ENCODE measurements at regions not wholly inside any gene's neighbourhood (a gene's known extent, or its start where the extent isn't known, plus 50 kb on each side); places are given as distances from the start of the nearest gene placed in this dataset.

DNA sequence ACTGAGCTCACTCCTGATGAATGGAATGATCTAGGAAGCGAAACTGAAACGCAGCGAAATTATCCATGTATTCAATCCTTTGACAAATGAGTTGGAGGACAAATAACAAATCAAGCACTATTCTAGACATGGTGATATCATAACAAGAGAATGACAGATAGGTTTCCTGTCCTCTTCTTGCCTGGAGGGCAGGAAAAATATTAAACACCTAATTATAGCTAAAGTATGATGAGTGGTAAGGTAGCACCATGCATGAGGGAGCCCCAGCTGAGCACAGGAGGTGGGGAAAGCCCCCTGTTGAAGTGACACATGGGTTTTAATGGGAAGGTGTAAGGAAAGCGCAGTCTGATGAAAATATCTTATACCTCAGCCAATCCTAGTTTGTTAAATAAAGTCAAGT is 225.2 kb downstream of the NPR3 start:
- TF ChIP-seq, protein P1, sequence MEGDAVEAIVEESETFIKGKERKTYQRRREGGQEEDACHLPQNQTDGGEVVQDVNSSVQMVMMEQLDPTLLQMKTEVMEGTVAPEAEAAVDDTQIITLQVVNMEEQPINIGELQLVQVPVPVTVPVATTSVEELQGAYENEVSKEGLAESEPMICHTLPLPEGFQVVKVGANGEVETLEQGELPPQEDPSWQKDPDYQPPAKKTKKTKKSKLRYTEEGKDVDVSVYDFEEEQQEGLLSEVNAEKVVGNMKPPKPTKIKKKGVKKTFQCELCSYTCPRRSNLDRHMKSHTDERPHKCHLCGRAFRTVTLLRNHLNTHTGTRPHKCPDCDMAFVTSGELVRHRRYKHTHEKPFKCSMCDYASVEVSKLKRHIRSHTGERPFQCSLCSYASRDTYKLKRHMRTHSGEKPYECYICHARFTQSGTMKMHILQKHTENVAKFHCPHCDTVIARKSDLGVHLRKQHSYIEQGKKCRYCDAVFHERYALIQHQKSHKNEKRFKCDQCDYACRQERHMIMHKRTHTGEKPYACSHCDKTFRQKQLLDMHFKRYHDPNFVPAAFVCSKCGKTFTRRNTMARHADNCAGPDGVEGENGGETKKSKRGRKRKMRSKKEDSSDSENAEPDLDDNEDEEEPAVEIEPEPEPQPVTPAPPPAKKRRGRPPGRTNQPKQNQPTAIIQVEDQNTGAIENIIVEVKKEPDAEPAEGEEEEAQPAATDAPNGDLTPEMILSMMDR (IDR thresholded peaks at IDR 0.05; ENCODE audit: borderline replicate concordance, extremely low read depth, low read length, poor library complexity, severe bottlenecking) = no peak
- TF ChIP-seq EZH2 (IDR thresholded peaks at IDR 0.05; ENCODE audit: borderline replicate concordance, low read depth, low read length, severe bottlenecking) = no peak
